ENCODE measurements at regions not wholly inside any gene's neighbourhood (a gene's known extent, or its start where the extent isn't known, plus 50 kb on each side); places are given as distances from the start of the nearest gene placed in this dataset.
A peak's percentile ranks its signal among the peaks of the same experiment; 100 is the strongest.

- DNase-seq, result no peak
Observed at GRCh38 chr13:39167018-39167417, 128.8 kb downstream of the NHLRC3 start.

- no peak for DNase-seq
Observed at GRCh38 chr13:39170711-39171110, 132.5 kb downstream of the NHLRC3 start.

DNA sequence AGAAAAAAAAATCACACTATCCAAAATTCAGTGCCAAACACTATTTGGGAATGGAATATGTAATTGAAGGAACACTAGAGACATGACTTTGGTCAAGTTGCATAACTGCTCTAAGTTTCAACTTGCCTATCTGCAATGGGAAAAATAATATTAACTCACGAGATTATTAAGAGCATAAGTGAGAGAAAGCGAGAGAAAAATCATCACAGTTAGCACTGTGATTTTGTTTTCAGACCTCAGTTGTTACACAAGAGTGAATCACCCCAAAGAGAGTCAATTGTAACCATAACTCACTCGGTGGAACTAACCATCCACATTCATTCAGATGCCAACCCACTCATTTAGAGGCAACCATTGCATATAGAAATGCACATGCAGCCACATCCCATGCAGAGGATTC, 147.1 kb downstream of the NHLRC3 start:
- no peak for DNase-seq

GRCh38 chr13:39186205-39186875, 148.1 kb downstream of the NHLRC3 start:
- DNase-seq, result no peak

- no peak for DNase-seq
Observed at GRCh38 chr13:39189778-39190177, 151.5 kb downstream of the NHLRC3 start.

DNA sequence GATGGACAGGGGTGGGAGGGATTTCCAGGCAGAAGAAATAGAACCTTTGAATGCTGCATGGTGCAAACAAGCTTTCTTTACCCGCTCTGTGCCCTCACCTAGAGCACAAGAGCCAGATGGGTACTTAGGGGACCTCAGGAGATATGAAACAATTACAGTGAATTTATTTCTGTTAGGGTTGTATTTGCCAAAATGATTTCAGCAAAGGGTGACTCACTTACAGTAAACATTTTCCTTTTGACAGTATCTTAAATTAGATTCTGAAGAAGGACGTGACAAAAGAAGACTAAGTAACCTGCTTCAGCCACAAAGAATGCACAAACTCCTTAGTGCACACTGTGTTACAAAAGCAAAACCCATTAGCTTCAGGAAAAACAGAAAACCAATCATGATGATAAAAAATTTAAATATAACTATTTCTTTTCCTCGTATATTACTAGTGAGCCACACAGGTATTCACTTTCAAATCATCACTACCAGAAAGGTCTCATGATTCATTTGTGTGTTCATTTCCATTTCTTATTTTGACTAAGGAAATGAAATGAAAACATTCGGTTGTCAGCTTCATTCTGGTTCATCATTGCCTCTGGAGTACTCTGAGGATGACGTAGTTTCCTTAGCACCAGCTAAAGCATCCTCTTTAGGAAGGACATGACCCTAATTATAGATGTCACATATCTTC, 158.8 kb downstream of the NHLRC3 start:
- no peak for DNase-seq

GRCh38 chr13:39197647-39198007, 159.4 kb downstream of the NHLRC3 start:
- no peak for DNase-seq

DNA sequence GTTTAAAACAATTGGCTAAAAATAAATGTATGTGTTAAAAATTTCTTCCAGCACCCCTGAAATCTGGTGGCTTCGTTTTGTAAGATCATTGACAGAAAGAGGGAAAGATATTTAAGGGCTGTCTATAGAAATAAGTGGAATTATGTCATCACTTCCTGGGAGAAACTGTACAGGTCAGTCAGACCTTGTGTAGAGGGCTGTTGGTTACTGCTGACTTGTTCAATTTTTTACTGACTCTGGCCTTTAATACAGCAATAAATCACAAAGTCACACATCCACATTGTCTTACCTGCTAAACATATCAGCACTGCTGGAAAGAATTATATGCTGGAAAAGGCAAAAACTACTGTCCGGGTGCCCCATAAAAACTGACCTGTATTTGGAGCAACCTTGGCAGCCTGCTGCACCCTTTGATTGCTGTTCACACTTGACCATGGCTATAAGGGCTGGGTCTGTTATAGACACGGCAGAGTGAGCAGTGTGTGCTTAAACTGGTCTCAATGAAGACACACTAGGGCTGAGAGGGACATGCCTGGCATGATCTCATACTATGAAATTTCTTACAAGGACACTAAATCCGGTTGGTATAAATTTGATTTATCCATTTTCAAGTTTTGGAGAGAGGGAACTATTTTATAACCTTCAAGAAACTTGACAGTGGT, 162.1 kb downstream of the NHLRC3 start:
- no peak for DNase-seq

DNA sequence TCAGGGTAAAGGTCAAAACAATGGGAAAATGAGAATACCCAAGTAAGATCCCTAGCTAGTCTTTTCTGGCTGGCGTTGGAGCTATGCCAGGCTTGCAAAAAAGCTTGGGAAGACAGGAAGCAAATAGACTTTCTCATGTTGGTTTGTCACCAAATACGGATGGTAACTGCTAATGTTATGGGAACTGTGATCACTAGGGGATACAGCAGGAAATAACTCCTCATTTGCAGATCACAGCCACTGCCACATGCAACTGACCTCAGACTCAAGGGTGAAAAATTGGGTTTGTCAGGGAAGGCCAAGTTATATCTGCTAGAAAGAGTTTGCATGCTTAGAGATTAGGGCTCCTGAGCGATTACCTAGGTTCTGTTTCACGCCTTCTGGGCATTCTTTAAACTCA, 162.9 kb downstream of the NHLRC3 start:
- DNase-seq, result no peak

DNA sequence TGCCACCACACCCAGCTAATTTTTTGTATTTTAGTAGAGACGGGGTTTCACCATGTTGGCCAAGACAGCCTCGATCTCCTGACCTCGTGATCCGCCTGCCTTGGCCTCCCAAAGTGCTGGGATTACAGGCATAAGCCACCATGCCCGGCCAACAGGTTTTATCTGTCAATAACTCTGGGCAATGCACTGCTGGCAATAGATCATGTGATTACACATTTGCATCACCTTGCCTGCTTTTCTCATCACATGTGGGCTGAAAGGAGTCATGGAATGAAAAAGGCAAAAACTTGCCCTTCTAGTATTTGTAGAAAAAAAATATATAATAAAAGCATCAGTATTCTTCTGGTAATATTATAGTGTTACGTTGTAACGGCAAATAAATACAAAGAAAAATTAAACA, 164.5 kb downstream of the NHLRC3 start:
- DNase-seq, result no peak

- no peak for DNase-seq
Observed at GRCh38 chr13:39208636-39209035, 170.4 kb downstream of the NHLRC3 start.

- DNase-seq, result no peak
Observed at GRCh38 chr13:39209731-39210531, 171.7 kb downstream of the NHLRC3 start.

- no peak for DNase-seq
Observed at GRCh38 chr13:39210961-39211534, 172.8 kb downstream of the NHLRC3 start.

GRCh38 chr13:39215971-39216370, 177.7 kb downstream of the NHLRC3 start:
- no peak for DNase-seq

DNA sequence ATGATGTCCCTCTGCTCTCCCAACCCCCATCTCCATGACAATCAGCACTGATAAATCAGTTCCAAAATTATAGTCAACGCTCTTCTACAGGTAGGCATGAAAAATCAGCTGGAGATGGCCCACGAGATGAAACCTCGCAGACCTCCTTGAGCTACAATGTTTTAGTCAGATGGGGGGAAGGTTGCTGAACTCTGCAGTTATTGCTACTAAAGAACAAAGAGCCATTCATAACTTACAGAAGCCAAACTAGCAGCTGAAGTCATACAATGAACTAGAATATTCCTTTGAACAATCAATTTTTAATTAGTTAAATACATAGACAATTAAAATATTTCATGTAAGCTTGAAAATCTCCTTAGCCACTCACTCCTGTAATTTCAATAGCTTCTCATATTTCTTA, 179.2 kb downstream of the NHLRC3 start:
- peak; percentile 17 for DNase-seq

- no peak for DNase-seq
Observed at GRCh38 chr13:39224671-39225240, 186.5 kb downstream of the NHLRC3 start.

GRCh38 chr13:39225860-39226259, 187.6 kb downstream of the NHLRC3 start:
- DNase-seq, result no peak

GRCh38 chr13:39226359-39226758, 188.1 kb downstream of the NHLRC3 start:
- DNase-seq, result no peak

GRCh38 chr13:39232401-39232980, 194.2 kb downstream of the NHLRC3 start:
- DNase-seq, result no peak

DNA sequence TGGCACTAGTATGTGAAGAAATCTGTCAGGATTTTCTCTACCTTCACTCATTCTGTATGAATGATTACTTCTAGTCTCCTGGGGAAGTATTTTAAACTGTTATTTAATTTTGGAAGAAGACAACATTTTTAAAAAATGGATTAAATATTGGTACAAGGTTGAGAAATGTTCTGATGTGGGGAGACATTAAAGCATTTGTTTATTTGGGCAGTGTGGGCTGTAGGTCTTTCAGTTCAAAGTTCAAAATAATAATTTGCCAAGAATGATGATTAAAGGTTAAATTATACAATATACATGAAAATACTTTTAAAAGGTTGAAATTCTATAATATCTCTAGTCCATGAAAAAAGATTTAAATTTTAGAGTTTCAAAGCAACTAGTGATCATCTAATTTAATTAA, 194.7 kb downstream of the NHLRC3 start:
- DNase-seq, result no peak

DNA sequence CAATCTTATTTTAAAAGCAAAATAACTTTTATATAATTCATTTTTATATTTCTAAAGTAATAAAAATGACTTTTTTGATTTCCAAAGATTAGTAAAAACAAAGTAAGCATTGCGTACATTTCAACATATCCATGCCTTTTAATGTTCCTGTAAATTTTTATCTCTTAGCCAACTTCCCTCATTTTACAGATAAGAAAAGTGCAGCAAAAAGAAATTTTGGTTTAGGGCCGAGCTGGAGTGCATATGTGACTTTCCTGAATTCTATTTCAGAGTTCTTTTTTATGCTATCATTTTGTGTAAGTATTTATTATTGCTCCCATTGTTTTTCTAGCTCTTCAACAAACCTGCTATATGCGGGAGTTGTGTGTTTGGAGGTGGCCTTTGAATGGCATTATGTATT, 195.3 kb downstream of the NHLRC3 start:
- DNase-seq, result no peak

DNA sequence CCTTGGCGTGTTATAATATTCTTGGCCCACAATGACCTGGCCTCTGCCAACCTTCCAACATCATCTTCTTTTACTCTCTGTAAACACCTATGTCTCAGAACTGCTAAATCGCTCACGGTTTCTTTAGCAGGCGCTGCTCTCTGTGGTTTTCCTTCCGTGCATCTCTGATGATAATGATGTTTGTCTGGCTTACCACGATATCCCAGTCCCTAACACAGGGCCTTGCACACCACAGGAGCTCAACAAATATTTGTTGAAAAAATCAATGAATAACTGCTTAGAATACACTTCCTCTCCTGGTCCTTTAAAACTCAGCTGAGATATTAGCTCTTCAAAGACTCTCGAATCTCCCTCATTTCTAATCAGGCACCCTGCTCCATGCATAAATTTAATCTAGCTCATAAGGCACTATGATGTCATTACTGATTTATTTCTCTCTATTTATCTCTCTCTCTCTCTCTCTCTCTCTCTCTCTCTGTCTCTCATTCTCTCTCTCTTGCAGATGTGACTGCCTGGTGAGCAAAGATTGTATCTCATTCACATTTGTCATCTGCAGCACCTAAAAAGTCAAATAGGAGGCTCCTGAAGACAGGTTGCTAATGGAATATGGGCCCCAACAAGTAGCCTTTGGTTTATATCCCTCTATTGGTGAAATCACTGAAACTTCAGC, 206.4 kb downstream of the NHLRC3 start:
- DNase-seq, result no peak

Measured in retina (tissue), 1 donor.